MM.1S (cell line): ENCODE measurements at regions not wholly inside any gene's neighbourhood (a gene's known extent, or its start where the extent isn't known, plus 50 kb on each side); places are given as distances from the start of the nearest gene placed in this dataset.

ENCODE experiments used
- DNase-seq: peaks from one replicate; pipeline ENCODE4 v3.0.0-alpha.2; 2015
- H2AFZ ChIP-seq: fragments of 300-600 bp; sonication (generic); 2 replicates; pipeline ENCODE4 v1.6.0; 2016; ENCODE audit warnings: antibody characterized with exemption, low read length
- H3F3A ChIP-seq: fragments of 300-600 bp; sonication (generic); 2 replicates; pipeline ENCODE4 v1.6.1; 2016; ENCODE audit warnings: mild to moderate bottlenecking, antibody characterized with exemption, low read length, moderate library complexity, mixed read lengths; ENCODE audit not compliant: insufficient read depth
- H3K27ac ChIP-seq: fragments of 300-600 bp; sonication (generic); 2 replicates; pipeline ENCODE4 v1.5.1; 2016; ENCODE audit warnings: mild to moderate bottlenecking, low read length
- H3K27me3 ChIP-seq: fragments of 300-600 bp; sonication (generic); replicated peaks from 2 replicates; pipeline ENCODE4 v1.6.0; 2016; ENCODE audit warnings: low read length; ENCODE audit not compliant: insufficient read depth
- H3K36me3 ChIP-seq: fragments of 300-600 bp; sonication (generic); replicated peaks from 2 replicates; pipeline ENCODE4 v1.6.1; 2016; ENCODE audit warnings: mild to moderate bottlenecking, low read length, mixed read lengths; ENCODE audit not compliant: insufficient read depth
- H3K4me1 ChIP-seq: fragments of 300-600 bp; sonication (generic); 2 replicates; pipeline ENCODE4 v1.6.1; 2016; ENCODE audit warnings: low read length, mixed read lengths
- H3K4me2 ChIP-seq: fragments of 300-600 bp; sonication (generic); 2 replicates; pipeline ENCODE4 v1.6.0; 2016; ENCODE audit warnings: low read depth, low read length
- H3K4me3 ChIP-seq: fragments of 300-600 bp; sonication (generic); 2 replicates; pipeline ENCODE4 v1.5.1; 2016; ENCODE audit warnings: low read length, mixed read lengths
- H3K79me2 ChIP-seq: fragments of 300-600 bp; sonication (generic); 2 replicates; pipeline ENCODE4 v1.6.1; 2016; ENCODE audit warnings: mixed run types, low read length, mixed read lengths
- H3K9ac ChIP-seq: fragments of 300-600 bp; sonication (generic); 2 replicates; pipeline ENCODE4 v1.6.1; 2016; ENCODE audit warnings: low read length, mixed read lengths
- H3K9me2 ChIP-seq: fragments of 300-600 bp; sonication (generic); replicated peaks from 2 replicates; pipeline ENCODE4 v1.6.1; 2016; ENCODE audit warnings: mild to moderate bottlenecking, low read length, mixed read lengths; ENCODE audit not compliant: insufficient read depth
- H3K9me3 ChIP-seq: fragments of 300-600 bp; sonication (generic); replicated peaks from 2 replicates; pipeline ENCODE4 v1.6.1; 2016; ENCODE audit warnings: mild to moderate bottlenecking, low read length, mixed read lengths; ENCODE audit not compliant: insufficient read depth
- H4K20me1 ChIP-seq: fragments of 300-600 bp; sonication (generic); 2 replicates; pipeline ENCODE4 v1.6.1; 2016; ENCODE audit warnings: mild to moderate bottlenecking, low read length, moderate library complexity, mixed read lengths; ENCODE audit not compliant: insufficient read depth
- CTCF ChIP-seq: fragments of 300-600 bp; sonication (generic); IDR thresholded peaks from 2 replicates; pipeline ENCODE4 v1.5.1; 2016; ENCODE audit warnings: antibody characterized with exemption, low read length, mixed read lengths
- EZH2 ChIP-seq: fragments of 300-600 bp; sonication (generic); optimal IDR thresholded peaks from 2 replicates; pipeline ENCODE3; 2017; ENCODE audit warnings: low read depth, mild to moderate bottlenecking, antibody characterized with exemption, low read length, mixed read lengths
- EZH2phosphoT487 ChIP-seq: fragments of 300-600 bp; sonication (generic); IDR thresholded peaks from 2 replicates; pipeline ENCODE4 v1.6.1; 2018; ENCODE audit warnings: antibody characterized with exemption, low read length

GRCh38 chr12:43057566-43057965, 468.0 kb upstream of the PRICKLE1 start:
- no peak for DNase-seq
- Histone ChIP-seq H3K4me2 (no peak overlapping the region), H3K4me1 (no peaks in the 10 kb centered on the region), H3K9me3 (no peaks in the 10 kb centered on the region), H3K36me3 (no peaks in the 10 kb centered on the region), H3K79me2 (no peaks in the 10 kb centered on the region), H3K27ac (no peak overlapping the region), H2AFZ (no peak overlapping the region), H4K20me1 (no peaks in the 10 kb centered on the region), H3F3A (no peaks in the 10 kb centered on the region), H3K9ac (no peak overlapping the region), H3K4me3 (no peak overlapping the region), H3K27me3 (no peaks in the 10 kb centered on the region), H3K9me2 (no peaks in the 10 kb centered on the region)
- no peak for TF ChIP-seq EZH2phosphoT487
- no peak for TF ChIP-seq EZH2
- no peak for TF ChIP-seq CTCF

DNA sequence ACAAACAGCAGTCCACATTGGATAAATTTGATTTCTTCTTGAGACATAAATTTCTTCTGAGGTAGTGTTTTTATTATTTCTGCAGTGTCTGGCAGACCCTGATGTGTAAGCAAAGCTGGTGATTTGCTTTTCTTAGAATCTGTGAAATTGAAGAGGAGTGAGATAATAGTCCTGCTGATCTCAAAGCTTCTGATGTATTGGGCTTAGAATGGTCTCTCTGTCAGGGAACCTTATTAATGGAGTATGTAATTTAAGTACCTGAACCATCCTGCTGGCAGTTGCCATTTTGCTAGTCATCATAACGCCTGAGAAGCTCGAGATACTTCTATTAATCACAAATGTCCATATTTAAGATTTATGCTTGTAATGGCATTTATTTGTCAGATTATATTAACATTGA, 464.5 kb upstream of the PRICKLE1 start:
- no peaks in the 10 kb centered on the region for H3F3A ChIP-seq
- H3K36me3 ChIP-seq: no peaks in the 10 kb centered on the region
- no peaks in the 10 kb centered on the region for H3K79me2 ChIP-seq
- H3K9me2 ChIP-seq: no peaks in the 10 kb centered on the region
- no peak overlapping the region for H2AFZ ChIP-seq
- H3K4me3 ChIP-seq: no peak overlapping the region
- no peak overlapping the region for H3K27ac ChIP-seq
- H3K4me1 ChIP-seq: no peaks in the 10 kb centered on the region
- TF ChIP-seq EZH2 (no peak), CTCF (no peak), EZH2phosphoT487 (no peak)
- no peak for DNase-seq
- H3K9me3 ChIP-seq: no peaks in the 10 kb centered on the region
- no peak overlapping the region for H3K9ac ChIP-seq
- H3K4me2 ChIP-seq: no peak overlapping the region
- H4K20me1 ChIP-seq: no peaks in the 10 kb centered on the region
- no peaks in the 10 kb centered on the region for H3K27me3 ChIP-seq

DNA sequence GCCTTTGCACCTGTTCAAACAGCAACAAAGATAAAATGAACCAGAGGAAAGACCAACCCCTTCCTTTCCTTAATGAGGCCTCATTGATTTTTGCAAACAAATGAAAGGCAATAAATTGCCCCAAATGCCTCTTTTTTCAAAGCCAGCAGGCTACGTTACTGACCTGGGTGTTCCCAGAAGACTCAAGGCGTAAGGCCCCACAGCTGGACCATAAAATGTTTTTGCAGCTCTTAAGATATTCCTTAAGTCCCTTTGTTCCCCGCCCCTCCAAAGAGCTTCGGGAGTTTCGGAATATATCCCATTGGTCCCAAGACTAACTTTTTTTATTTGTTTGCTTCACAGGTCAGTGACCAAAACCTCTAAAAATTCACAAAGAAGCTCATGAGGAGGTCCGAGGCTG, 462.9 kb upstream of the PRICKLE1 start:
- H3K4me2 ChIP-seq: no peak overlapping the region
- no peak for DNase-seq
- no peak overlapping the region for H3K4me3 ChIP-seq
- H3K9me2 ChIP-seq: no peaks in the 10 kb centered on the region
- peaks cover 2% of the 10 kb centered on the region; the same call in 1 of the 2 replicates for H3K4me1 ChIP-seq
- TF ChIP-seq CTCF (no peak), EZH2 (no peak)
- no peaks in the 10 kb centered on the region for H3K36me3 ChIP-seq
- no peaks in the 10 kb centered on the region for H3K79me2 ChIP-seq
- H3K9ac ChIP-seq: no peak overlapping the region
- H3K9me3 ChIP-seq: no peaks in the 10 kb centered on the region
- H3K27ac ChIP-seq: no peak overlapping the region
- H3K27me3 ChIP-seq: no peaks in the 10 kb centered on the region
- no peak overlapping the region for H2AFZ ChIP-seq
- H3F3A ChIP-seq: no peaks in the 10 kb centered on the region
- no peaks in the 10 kb centered on the region for H4K20me1 ChIP-seq

DNA sequence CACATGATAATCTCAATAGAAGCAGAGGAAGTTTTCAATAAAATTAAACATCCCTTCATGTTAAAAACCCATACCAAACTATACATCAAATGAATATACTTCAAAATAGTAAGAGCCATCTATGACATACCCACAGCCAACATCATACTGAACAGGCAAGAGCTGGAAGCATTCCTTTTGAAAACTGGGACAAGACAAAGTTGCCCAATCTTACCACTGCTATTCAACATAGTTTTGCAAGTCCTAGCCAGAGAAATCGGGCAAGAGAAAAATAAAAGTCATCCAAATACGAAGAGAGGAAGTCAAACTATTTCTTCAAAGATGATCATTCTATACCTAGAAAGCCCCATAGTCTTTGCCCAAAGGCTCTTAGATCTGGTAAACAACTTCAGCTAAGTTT, 454.7 kb upstream of the PRICKLE1 start:
- no peak for DNase-seq
- no peak overlapping the region for H3K9ac ChIP-seq
- TF ChIP-seq EZH2phosphoT487 (no peak), EZH2 (no peak), CTCF (no peak)
- no peaks in the 10 kb centered on the region for H3K9me3 ChIP-seq
- H3K4me3 ChIP-seq: no peak overlapping the region
- H4K20me1 ChIP-seq: no peaks in the 10 kb centered on the region
- no peak overlapping the region for H3K4me2 ChIP-seq
- no peaks in the 10 kb centered on the region for H3K9me2 ChIP-seq
- H2AFZ ChIP-seq: no peak overlapping the region
- H3K79me2 ChIP-seq: no peaks in the 10 kb centered on the region
- no peak overlapping the region for H3K27ac ChIP-seq
- no peaks in the 10 kb centered on the region for H3K27me3 ChIP-seq
- no peaks in the 10 kb centered on the region for H3K36me3 ChIP-seq
- no peaks in the 10 kb centered on the region for H3F3A ChIP-seq
- H3K4me1 ChIP-seq: peaks cover 2% of the 10 kb centered on the region; the same call in 1 of the 2 replicates
